ENCODE measurements at regions not wholly inside any gene's neighbourhood (a gene's known extent, or its start where the extent isn't known, plus 50 kb on each side); places are given as distances from the start of the nearest gene placed in this dataset.

DNA sequence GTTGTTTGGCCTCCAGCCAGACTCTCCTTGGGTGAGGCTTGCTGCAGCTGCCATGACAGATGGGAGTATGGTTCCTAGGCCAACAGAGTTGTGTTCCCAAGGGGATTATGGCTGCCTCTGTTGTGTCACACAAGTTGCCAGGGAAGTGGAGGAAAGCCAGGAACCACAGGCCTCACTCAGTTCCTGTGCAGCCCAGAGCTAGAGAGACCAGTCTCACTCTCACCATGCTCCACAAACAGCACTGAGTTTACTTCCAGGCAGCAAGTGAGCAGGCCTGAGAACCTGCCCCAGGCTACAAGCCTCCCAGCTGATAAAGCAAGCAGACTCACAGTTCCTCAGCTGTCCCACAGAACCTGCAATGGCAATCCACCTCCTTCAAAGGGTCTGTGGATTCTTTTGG, 273.6 kb upstream of the TAS2R1 start:
- DNase-seq (ENCODE audit: low read depth): peak; percentile 5

GRCh38 chr5:9898319-9898718, 268.2 kb upstream of the TAS2R1 start:
- DNase-seq (ENCODE audit: low read depth): peak; percentile 36
- H3K4me3 ChIP-seq (ENCODE audit: low read depth, low read length): no peak overlapping the region
- TF ChIP-seq MAX (IDR thresholded peaks at IDR 0.05; ENCODE audit: low read depth, low read length): peak; percentile 77
- TF ChIP-seq, protein P1, sequence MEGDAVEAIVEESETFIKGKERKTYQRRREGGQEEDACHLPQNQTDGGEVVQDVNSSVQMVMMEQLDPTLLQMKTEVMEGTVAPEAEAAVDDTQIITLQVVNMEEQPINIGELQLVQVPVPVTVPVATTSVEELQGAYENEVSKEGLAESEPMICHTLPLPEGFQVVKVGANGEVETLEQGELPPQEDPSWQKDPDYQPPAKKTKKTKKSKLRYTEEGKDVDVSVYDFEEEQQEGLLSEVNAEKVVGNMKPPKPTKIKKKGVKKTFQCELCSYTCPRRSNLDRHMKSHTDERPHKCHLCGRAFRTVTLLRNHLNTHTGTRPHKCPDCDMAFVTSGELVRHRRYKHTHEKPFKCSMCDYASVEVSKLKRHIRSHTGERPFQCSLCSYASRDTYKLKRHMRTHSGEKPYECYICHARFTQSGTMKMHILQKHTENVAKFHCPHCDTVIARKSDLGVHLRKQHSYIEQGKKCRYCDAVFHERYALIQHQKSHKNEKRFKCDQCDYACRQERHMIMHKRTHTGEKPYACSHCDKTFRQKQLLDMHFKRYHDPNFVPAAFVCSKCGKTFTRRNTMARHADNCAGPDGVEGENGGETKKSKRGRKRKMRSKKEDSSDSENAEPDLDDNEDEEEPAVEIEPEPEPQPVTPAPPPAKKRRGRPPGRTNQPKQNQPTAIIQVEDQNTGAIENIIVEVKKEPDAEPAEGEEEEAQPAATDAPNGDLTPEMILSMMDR (IDR thresholded peaks at IDR 0.05; ENCODE audit: low read depth, low read length): peak; percentile 46
- no peak for TF ChIP-seq MYC (IDR thresholded peaks at IDR 0.05; ENCODE audit: low read depth, low read length)

More for the DNA sequence above, 273.6 kb upstream of the TAS2R1 start:
- H3K4me3 ChIP-seq (ENCODE audit: low read depth, low read length): no peak overlapping the region
- TF ChIP-seq MYC (IDR thresholded peaks at IDR 0.05; ENCODE audit: low read depth, low read length) (no peak), MAX (IDR thresholded peaks at IDR 0.05; ENCODE audit: low read depth, low read length) (no peak), POLR2A (IDR thresholded peaks at IDR 0.05; ENCODE audit: extremely low read depth, insufficient read length) (no peak)
- TF ChIP-seq, protein P1 (IDR thresholded peaks at IDR 0.05; ENCODE audit: low read depth, low read length): no peak

GRCh38 chr5:9895302-9895645, 265.1 kb upstream of the TAS2R1 start:
- TF ChIP-seq MAX (IDR thresholded peaks at IDR 0.05; ENCODE audit: low read depth, low read length) (no peak), POLR2A (IDR thresholded peaks at IDR 0.05; ENCODE audit: extremely low read depth, insufficient read length) (no peak), MYC (IDR thresholded peaks at IDR 0.05; ENCODE audit: low read depth, low read length) (no peak)
- TF ChIP-seq, protein P1 (IDR thresholded peaks at IDR 0.05; ENCODE audit: low read depth, low read length): no peak
- no peak overlapping the region for H3K4me3 ChIP-seq (ENCODE audit: low read depth, low read length)
- no peak for DNase-seq (ENCODE audit: low read depth)

GRCh38 chr5:9894571-9895301, 264.6 kb upstream of the TAS2R1 start:
- H3K4me3 ChIP-seq (ENCODE audit: low read depth, low read length): no peak overlapping the region
- no peak for DNase-seq (ENCODE audit: low read depth)
- TF ChIP-seq POLR2A (IDR thresholded peaks at IDR 0.05; ENCODE audit: extremely low read depth, insufficient read length) (no peak), MAX (IDR thresholded peaks at IDR 0.05; ENCODE audit: low read depth, low read length) (no peak)
- TF ChIP-seq, protein P1 (IDR thresholded peaks at IDR 0.05; ENCODE audit: low read depth, low read length): no peak

DNA sequence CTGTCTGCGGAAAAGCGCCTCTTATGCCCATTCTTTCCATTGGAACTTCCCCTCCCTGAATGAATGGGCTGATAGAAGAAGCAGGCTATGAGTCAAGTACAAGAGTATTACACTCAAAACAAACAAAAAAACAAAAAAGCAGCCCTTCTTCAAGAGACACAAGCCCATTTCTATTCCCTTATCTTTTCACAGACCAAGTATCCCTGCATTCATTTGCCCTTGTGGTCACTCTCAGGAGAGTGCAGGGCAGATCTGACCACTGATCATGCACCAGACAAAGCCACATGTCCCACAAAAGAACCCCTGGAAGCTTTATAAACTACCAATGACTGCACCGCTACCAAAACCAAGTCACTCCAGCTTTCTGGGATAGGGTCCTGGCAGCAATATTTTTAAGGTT, 262.5 kb upstream of the TAS2R1 start:
- TF ChIP-seq, protein P1 (IDR thresholded peaks at IDR 0.05; ENCODE audit: low read depth, low read length): no peak
- TF ChIP-seq MYC (IDR thresholded peaks at IDR 0.05; ENCODE audit: low read depth, low read length) (no peak), MAX (IDR thresholded peaks at IDR 0.05; ENCODE audit: low read depth, low read length) (no peak), POLR2A (IDR thresholded peaks at IDR 0.05; ENCODE audit: extremely low read depth, insufficient read length) (no peak)
- no peak for DNase-seq (ENCODE audit: low read depth)
- H3K4me3 ChIP-seq (ENCODE audit: low read depth, low read length): no peak overlapping the region

All from NB4 (cell line).